MM.1S (cell line): ENCODE measurements at regions not wholly inside any gene's neighbourhood (a gene's known extent, or its start where the extent isn't known, plus 50 kb on each side); places are given as distances from the start of the nearest gene placed in this dataset.

ENCODE experiments used
- DNase-seq: peaks from one replicate; pipeline ENCODE4 v3.0.0-alpha.2; 2015
- H2AFZ ChIP-seq: fragments of 300-600 bp; sonication (generic); 2 replicates; pipeline ENCODE4 v1.6.0; 2016; ENCODE audit warnings: antibody characterized with exemption, low read length
- H3F3A ChIP-seq: fragments of 300-600 bp; sonication (generic); 2 replicates; pipeline ENCODE4 v1.6.1; 2016; ENCODE audit warnings: mild to moderate bottlenecking, antibody characterized with exemption, low read length, moderate library complexity, mixed read lengths; ENCODE audit not compliant: insufficient read depth
- H3K27ac ChIP-seq: fragments of 300-600 bp; sonication (generic); 2 replicates; pipeline ENCODE4 v1.5.1; 2016; ENCODE audit warnings: mild to moderate bottlenecking, low read length
- H3K27me3 ChIP-seq: fragments of 300-600 bp; sonication (generic); replicated peaks from 2 replicates; pipeline ENCODE4 v1.6.0; 2016; ENCODE audit warnings: low read length; ENCODE audit not compliant: insufficient read depth
- H3K36me3 ChIP-seq: fragments of 300-600 bp; sonication (generic); replicated peaks from 2 replicates; pipeline ENCODE4 v1.6.1; 2016; ENCODE audit warnings: mild to moderate bottlenecking, low read length, mixed read lengths; ENCODE audit not compliant: insufficient read depth
- H3K4me1 ChIP-seq: fragments of 300-600 bp; sonication (generic); 2 replicates; pipeline ENCODE4 v1.6.1; 2016; ENCODE audit warnings: low read length, mixed read lengths
- H3K4me2 ChIP-seq: fragments of 300-600 bp; sonication (generic); 2 replicates; pipeline ENCODE4 v1.6.0; 2016; ENCODE audit warnings: low read depth, low read length
- H3K4me3 ChIP-seq: fragments of 300-600 bp; sonication (generic); 2 replicates; pipeline ENCODE4 v1.5.1; 2016; ENCODE audit warnings: low read length, mixed read lengths
- H3K79me2 ChIP-seq: fragments of 300-600 bp; sonication (generic); 2 replicates; pipeline ENCODE4 v1.6.1; 2016; ENCODE audit warnings: mixed run types, low read length, mixed read lengths
- H3K9ac ChIP-seq: fragments of 300-600 bp; sonication (generic); 2 replicates; pipeline ENCODE4 v1.6.1; 2016; ENCODE audit warnings: low read length, mixed read lengths
- H3K9me2 ChIP-seq: fragments of 300-600 bp; sonication (generic); replicated peaks from 2 replicates; pipeline ENCODE4 v1.6.1; 2016; ENCODE audit warnings: mild to moderate bottlenecking, low read length, mixed read lengths; ENCODE audit not compliant: insufficient read depth
- H3K9me3 ChIP-seq: fragments of 300-600 bp; sonication (generic); replicated peaks from 2 replicates; pipeline ENCODE4 v1.6.1; 2016; ENCODE audit warnings: mild to moderate bottlenecking, low read length, mixed read lengths; ENCODE audit not compliant: insufficient read depth
- H4K20me1 ChIP-seq: fragments of 300-600 bp; sonication (generic); 2 replicates; pipeline ENCODE4 v1.6.1; 2016; ENCODE audit warnings: mild to moderate bottlenecking, low read length, moderate library complexity, mixed read lengths; ENCODE audit not compliant: insufficient read depth
- CTCF ChIP-seq: fragments of 300-600 bp; sonication (generic); IDR thresholded peaks from 2 replicates; pipeline ENCODE4 v1.5.1; 2016; ENCODE audit warnings: antibody characterized with exemption, low read length, mixed read lengths
- EZH2 ChIP-seq: fragments of 300-600 bp; sonication (generic); optimal IDR thresholded peaks from 2 replicates; pipeline ENCODE3; 2017; ENCODE audit warnings: low read depth, mild to moderate bottlenecking, antibody characterized with exemption, low read length, mixed read lengths
- EZH2phosphoT487 ChIP-seq: fragments of 300-600 bp; sonication (generic); IDR thresholded peaks from 2 replicates; pipeline ENCODE4 v1.6.1; 2018; ENCODE audit warnings: antibody characterized with exemption, low read length

GRCh38 chr14:53519137-53519536, 366.0 kb upstream of the DDHD1 start:
- H3K4me1 ChIP-seq, result no peaks in the 10 kb centered on the region
- H4K20me1 ChIP-seq, result no peaks in the 10 kb centered on the region
- no peaks in the 10 kb centered on the region for H3K79me2 ChIP-seq
- TF ChIP-seq CTCF (no peak), EZH2phosphoT487 (no peak), EZH2 (no peak)
- no peak overlapping the region for H3K4me2 ChIP-seq
- no peaks in the 10 kb centered on the region for H3F3A ChIP-seq
- no peaks in the 10 kb centered on the region for H3K9me3 ChIP-seq
- H3K27ac ChIP-seq, result no peak overlapping the region
- DNase-seq, result no peak
- H3K4me3 ChIP-seq, result no peak overlapping the region
- no peaks in the 10 kb centered on the region for H3K36me3 ChIP-seq
- no peak overlapping the region for H3K9ac ChIP-seq
- H3K9me2 ChIP-seq, result no peaks in the 10 kb centered on the region
- no peak overlapping the region for H2AFZ ChIP-seq
- no peaks in the 10 kb centered on the region for H3K27me3 ChIP-seq

GRCh38 chr14:53517270-53517960, 364.3 kb upstream of the DDHD1 start:
- no peak overlapping the region for H3K4me2 ChIP-seq
- H2AFZ ChIP-seq, result no peak overlapping the region
- H3K9ac ChIP-seq, result no peak overlapping the region
- H3K4me1 ChIP-seq, result no peaks in the 10 kb centered on the region
- no peak overlapping the region for H3K4me3 ChIP-seq
- TF ChIP-seq EZH2 (no peak), EZH2phosphoT487 (no peak), CTCF (no peak)
- no peaks in the 10 kb centered on the region for H3K27me3 ChIP-seq
- no peak for DNase-seq
- no peaks in the 10 kb centered on the region for H4K20me1 ChIP-seq
- H3K9me2 ChIP-seq, result no peaks in the 10 kb centered on the region
- H3K27ac ChIP-seq, result no peak overlapping the region
- no peaks in the 10 kb centered on the region for H3K79me2 ChIP-seq
- no peaks in the 10 kb centered on the region for H3F3A ChIP-seq
- no peaks in the 10 kb centered on the region for H3K36me3 ChIP-seq
- H3K9me3 ChIP-seq, result no peaks in the 10 kb centered on the region

GRCh38 chr14:53516261-53516774, 363.2 kb upstream of the DDHD1 start:
- no peak overlapping the region for H3K27ac ChIP-seq
- no peaks in the 10 kb centered on the region for H3F3A ChIP-seq
- H3K9me2 ChIP-seq, result no peaks in the 10 kb centered on the region
- no peak overlapping the region for H3K4me3 ChIP-seq
- H3K27me3 ChIP-seq, result no peaks in the 10 kb centered on the region
- no peak overlapping the region for H3K4me2 ChIP-seq
- TF ChIP-seq EZH2phosphoT487 (no peak), EZH2 (no peak), CTCF (no peak)
- H3K79me2 ChIP-seq, result no peaks in the 10 kb centered on the region
- H3K9ac ChIP-seq, result no peak overlapping the region
- no peaks in the 10 kb centered on the region for H3K36me3 ChIP-seq
- H2AFZ ChIP-seq, result no peak overlapping the region
- no peaks in the 10 kb centered on the region for H3K9me3 ChIP-seq
- DNase-seq, result no peak
- no peaks in the 10 kb centered on the region for H4K20me1 ChIP-seq
- H3K4me1 ChIP-seq, result no peaks in the 10 kb centered on the region
